HFF-Myc (cell line): ENCODE measurements at regions not wholly inside any gene's neighbourhood (a gene's known extent, or its start where the extent isn't known, plus 50 kb on each side); places are given as distances from the start of the nearest gene placed in this dataset.

Source experiments
- DNase-seq: peaks from one replicate; pipeline ENCODE4 v3.0.0-alpha.2; 2011; ENCODE audit warnings: low read depth; ENCODE audit errors: extremely low read depth
- H3K4me3 ChIP-seq: replicated peaks from 2 replicates; pipeline ENCODE4 v1.5.1; 2011; ENCODE audit warnings: low read depth, mild to moderate bottlenecking, control low read depth, low read length
- TF ChIP-seq, protein P1 (sequence below): IDR thresholded peaks from 2 replicates; pipeline ENCODE4 v1.5.1; 2012; ENCODE audit warnings: mild to moderate bottlenecking, low read depth, low read length, control low read depth; ENCODE audit errors: missing control alignments

DNA sequence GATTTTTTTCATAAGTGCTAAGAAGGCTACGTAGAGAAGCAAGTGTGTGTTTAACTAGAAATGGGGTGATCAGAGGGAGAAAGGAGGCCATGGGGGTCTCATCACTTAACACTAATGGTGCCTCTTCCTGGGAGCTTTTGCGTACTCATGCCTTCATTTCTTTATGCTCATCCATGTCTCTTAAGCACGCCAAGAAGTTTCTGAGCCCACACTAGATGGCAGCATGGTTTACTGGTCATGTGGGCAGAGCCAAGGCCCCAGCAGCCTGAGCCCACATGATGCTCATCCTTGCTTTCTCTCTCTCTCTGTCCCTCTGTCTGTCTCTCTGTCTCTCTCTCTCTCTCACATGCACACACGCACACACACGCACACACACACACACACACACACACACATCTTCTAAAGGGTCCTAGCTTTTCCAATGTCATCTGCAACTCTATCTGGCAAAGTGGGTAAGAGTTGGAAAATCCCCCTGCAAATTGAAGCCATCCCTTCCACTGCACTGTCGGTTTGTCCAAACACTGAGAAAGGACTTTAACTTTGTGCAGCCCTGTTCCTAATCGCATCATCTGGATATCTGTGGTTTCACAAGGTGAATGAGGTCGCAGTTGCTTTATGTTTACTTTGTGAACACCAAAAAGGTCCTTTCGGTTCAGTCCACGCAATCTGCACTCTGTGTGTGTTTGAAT is 137.1 kb upstream of the CCDC68 start:
- H3K4me3 ChIP-seq, result 0 out of 2 replicates have a peak overlapping the region, but pooled peaks have one; percentile 1
- peak; percentile 85 for DNase-seq
- TF ChIP-seq, protein P1, sequence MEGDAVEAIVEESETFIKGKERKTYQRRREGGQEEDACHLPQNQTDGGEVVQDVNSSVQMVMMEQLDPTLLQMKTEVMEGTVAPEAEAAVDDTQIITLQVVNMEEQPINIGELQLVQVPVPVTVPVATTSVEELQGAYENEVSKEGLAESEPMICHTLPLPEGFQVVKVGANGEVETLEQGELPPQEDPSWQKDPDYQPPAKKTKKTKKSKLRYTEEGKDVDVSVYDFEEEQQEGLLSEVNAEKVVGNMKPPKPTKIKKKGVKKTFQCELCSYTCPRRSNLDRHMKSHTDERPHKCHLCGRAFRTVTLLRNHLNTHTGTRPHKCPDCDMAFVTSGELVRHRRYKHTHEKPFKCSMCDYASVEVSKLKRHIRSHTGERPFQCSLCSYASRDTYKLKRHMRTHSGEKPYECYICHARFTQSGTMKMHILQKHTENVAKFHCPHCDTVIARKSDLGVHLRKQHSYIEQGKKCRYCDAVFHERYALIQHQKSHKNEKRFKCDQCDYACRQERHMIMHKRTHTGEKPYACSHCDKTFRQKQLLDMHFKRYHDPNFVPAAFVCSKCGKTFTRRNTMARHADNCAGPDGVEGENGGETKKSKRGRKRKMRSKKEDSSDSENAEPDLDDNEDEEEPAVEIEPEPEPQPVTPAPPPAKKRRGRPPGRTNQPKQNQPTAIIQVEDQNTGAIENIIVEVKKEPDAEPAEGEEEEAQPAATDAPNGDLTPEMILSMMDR, result peak; percentile 63

DNA sequence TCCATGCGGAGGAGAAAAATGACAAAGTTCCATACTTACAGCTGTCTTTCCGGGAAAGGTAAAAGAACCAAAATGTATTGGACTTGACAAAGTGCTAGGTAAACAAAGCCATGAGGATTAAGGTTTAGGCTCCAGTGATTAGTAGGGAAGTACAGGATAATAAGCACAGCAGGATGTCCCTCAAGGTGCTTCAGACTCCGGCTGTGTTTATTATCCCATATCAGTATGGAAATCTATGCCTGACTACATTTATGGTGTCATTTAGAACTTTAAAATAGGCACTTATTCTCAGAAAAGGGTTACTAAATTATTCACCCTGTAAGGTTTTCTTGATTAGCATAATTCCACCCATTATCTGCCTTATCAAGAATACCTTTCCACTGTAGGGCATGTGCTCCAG is 136.3 kb upstream of the CCDC68 start:
- no peak for DNase-seq
- H3K4me3 ChIP-seq, result no peak overlapping the region
- TF ChIP-seq, protein P1, result no peak

DNA sequence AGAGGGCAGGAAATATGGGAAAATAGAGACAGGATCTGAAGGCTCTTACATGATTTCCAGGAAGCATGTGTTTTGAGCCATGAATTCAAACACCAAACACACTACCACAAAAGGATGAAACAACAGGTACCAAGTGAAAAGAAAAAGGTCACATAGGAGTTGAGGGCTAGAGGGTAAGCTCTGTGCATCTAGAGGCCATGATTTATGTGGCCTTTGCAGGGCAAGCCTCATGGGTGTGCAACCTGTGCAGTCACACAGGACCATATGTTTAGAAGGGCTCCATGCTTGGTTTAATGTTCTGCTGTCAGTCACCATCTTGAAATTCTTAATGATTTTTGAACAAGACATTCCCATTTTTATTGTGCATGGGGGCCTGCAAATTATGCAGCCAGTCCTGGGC is 134.5 kb upstream of the CCDC68 start:
- TF ChIP-seq, protein P1, result no peak
- H3K4me3 ChIP-seq, result no peak overlapping the region
- DNase-seq, result no peak

DNA sequence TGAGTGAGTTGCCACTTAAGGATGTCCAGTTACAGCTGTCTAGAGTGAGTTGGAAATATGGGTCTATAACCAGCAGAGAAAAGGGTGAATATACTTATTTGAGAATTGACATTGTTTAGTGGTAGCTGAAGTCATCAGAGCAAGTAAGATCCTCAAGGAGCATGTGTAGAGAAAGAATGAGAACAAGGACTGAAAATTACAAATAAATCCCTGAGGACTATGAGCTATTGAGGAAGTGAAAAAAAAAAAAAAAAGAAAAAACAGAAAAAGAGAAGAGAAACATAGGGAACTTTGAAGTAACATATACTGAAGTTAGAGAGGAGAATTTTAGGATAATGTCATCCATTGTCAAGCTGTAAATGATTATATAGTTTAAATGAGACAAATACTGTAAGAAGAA is 134.0 kb upstream of the CCDC68 start:
- TF ChIP-seq, protein P1, result no peak
- no peak overlapping the region for H3K4me3 ChIP-seq
- no peak for DNase-seq

DNA sequence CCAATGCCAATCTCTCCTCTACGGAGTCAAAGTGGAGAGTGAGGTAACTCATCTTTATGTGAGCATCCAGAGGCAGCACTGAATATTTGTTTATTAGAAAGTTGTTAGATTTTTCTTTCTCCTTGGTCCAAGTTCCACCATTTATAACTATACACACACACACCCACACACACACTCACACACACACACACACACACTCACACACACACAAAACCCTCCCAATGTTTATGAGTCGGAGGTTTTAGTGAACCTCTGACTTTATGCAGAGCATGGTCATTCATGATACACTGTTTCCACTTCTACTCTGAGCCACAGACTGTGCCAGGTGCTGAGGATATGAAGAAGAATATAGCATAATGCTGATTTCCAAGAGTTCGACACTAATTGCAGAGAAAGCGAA is 132.9 kb upstream of the CCDC68 start:
- TF ChIP-seq, protein P1, result no peak
- H3K4me3 ChIP-seq, result no peak overlapping the region
- DNase-seq, result no peak

DNA sequence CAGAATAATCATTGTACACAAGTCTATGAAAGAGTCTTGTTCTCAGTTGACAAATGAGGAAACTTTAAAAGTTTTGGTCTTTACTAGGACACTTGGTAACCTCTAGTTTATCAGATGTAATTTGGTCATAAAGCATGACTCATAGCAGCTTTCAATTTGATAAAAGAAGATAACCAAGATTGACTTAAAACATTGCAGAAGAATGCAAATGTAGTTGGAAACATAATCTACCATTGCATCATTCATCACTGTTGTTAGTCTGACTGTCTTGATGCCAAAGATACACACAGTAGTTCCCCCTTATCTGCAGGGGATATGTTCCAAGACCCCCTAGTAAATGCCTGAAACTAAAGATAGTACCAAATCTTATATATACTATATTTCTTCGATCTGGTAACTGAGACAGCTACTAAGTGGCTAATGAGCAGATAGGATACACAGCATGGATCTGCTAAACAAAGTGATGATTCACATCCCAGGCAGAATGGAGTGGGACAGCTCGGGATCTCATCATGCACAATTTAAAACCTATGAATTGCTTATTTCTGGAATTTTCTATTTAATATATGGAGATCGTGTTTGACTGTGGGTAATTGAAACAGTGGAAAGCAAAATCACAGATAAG is 131.4 kb upstream of the CCDC68 start:
- H3K4me3 ChIP-seq, result no peak overlapping the region
- TF ChIP-seq, protein P1, result no peak
- no peak for DNase-seq
